Chondrocyte (in vitro differentiated cells): ENCODE measurements at regions not wholly inside any gene's neighbourhood (a gene's known extent, or its start where the extent isn't known, plus 50 kb on each side); places are given as distances from the start of the nearest gene placed in this dataset.
"Not testable (repeated sequence)": the region's sequence is repeated elsewhere in the genome, so short reads cannot be mapped to it uniquely, and the experiment has no call there.

Experiments used
- DNase-seq: peaks from one replicate; pipeline ENCODE4 v3.0.0; 2021; ENCODE audit warnings: mixed read lengths, low spot score
- H3K27ac Mint-ChIP-seq: one replicate; pipeline ENCODE4 v1.8.0; 2021; ENCODE audit warnings: mild to moderate bottlenecking, moderate library complexity, mixed read lengths; ENCODE audit not compliant: unreplicated experiment
- H3K27me3 Mint-ChIP-seq: 2 replicates; pipeline ENCODE4 v1.8.0; 2021; ENCODE audit warnings: low read depth, mixed read lengths
- H3K36me3 Mint-ChIP-seq: 2 replicates; pipeline ENCODE4 v1.8.0; 2021; ENCODE audit warnings: low read depth, mixed read lengths
- H3K4me1 Mint-ChIP-seq: 2 replicates; pipeline ENCODE4 v1.8.0; 2021; ENCODE audit warnings: low read depth, mild to moderate bottlenecking, mixed read lengths
- H3K4me3 Mint-ChIP-seq: one replicate; pipeline ENCODE4 v1.8.0; 2021; ENCODE audit warnings: mild to moderate bottlenecking, moderate library complexity, mixed read lengths; ENCODE audit not compliant: unreplicated experiment
- H3K9me3 Mint-ChIP-seq: 2 replicates; pipeline ENCODE4 v1.8.0; 2021; ENCODE audit warnings: low read depth, mixed read lengths
- TF ChIP-seq, protein P1 (sequence below): fragments of 200-600 bp; sonication (generic); IDR thresholded peaks from 2 replicates; pipeline ENCODE4 v1.5.0; 2021; ENCODE audit warnings: antibody characterized with exemption, mild to moderate bottlenecking, moderate library complexity

DNA sequence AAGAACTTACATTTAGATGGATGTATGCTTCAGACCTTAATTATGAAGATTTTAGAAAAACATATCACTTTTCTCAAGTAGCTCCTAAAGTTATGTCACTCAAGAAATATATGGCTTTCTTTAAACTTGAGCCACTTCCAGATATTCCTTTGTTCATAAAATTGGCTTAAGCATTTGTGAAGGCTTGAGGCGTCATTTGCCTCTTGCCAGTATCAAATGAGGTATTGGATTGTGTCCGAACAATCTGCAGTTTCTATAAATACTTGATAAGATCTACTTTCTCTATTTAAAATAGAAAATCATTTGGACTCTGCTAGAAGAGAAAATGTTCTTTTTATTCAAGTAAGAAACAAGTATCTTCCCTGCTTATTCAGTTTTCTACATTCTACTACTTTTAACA is 102.6 kb downstream of the RSL24D1 start:
- TF ChIP-seq, protein P1, sequence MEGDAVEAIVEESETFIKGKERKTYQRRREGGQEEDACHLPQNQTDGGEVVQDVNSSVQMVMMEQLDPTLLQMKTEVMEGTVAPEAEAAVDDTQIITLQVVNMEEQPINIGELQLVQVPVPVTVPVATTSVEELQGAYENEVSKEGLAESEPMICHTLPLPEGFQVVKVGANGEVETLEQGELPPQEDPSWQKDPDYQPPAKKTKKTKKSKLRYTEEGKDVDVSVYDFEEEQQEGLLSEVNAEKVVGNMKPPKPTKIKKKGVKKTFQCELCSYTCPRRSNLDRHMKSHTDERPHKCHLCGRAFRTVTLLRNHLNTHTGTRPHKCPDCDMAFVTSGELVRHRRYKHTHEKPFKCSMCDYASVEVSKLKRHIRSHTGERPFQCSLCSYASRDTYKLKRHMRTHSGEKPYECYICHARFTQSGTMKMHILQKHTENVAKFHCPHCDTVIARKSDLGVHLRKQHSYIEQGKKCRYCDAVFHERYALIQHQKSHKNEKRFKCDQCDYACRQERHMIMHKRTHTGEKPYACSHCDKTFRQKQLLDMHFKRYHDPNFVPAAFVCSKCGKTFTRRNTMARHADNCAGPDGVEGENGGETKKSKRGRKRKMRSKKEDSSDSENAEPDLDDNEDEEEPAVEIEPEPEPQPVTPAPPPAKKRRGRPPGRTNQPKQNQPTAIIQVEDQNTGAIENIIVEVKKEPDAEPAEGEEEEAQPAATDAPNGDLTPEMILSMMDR, result no peak
- Mint-ChIP-seq H3K27ac (no peak overlapping the region), H3K9me3 (no peaks in the 10 kb centered on the region), H3K36me3 (no peaks in the 10 kb centered on the region), H3K4me1 (no peaks in the 10 kb centered on the region), H3K4me3 (no peak overlapping the region), H3K27me3 (peaks cover 16% of the 10 kb centered on the region)
- no peak for DNase-seq

DNA sequence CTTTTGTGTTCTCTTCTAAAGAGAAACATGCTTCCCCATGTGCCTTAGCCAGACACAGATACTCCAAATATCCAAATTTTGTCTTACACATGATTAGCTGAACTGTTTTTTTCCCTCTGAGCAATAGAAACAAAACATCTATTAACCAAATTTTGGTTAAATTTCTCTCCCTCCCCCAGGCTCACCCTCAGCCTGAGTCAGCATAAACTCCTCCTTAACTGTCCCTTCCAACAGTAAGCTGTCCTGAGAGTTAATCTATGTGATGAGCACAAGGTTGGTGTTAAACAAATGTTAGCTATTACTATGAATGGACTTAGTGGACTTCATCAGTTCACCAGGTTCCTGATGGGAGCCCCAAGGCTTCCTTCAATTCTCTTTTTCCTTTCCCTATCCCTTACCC is 108.5 kb downstream of the RSL24D1 start:
- DNase-seq, result no peak
- Mint-ChIP-seq H3K36me3 (peaks cover 2% of the 10 kb centered on the region), H3K27ac (no peak overlapping the region), H3K27me3 (peaks cover 18% of the 10 kb centered on the region), H3K9me3 (no peaks in the 10 kb centered on the region), H3K4me1 (no peaks in the 10 kb centered on the region), H3K4me3 (no peak overlapping the region)
- TF ChIP-seq, protein P1, result no peak

- Mint-ChIP-seq H3K9me3 (no peaks in the 10 kb centered on the region), H3K27ac (no peak overlapping the region), H3K36me3 (peaks cover 2% of the 10 kb centered on the region), H3K4me3 (no peak overlapping the region), H3K27me3 (peaks cover 8% of the 10 kb centered on the region), H3K4me1 (no peaks in the 10 kb centered on the region)
- no peak for DNase-seq
- TF ChIP-seq, protein P1, result no peak
Observed at GRCh38 chr15:55084673-55085072, 112.1 kb downstream of the RSL24D1 start.

GRCh38 chr15:55084216-55084615 is 112.5 kb downstream of the RSL24D1 start:
- peaks cover 2% of the 10 kb centered on the region for H3K36me3 Mint-ChIP-seq
- no peak overlapping the region for H3K27ac Mint-ChIP-seq
- H3K4me1 Mint-ChIP-seq, result no peaks in the 10 kb centered on the region
- peaks cover 7% of the 10 kb centered on the region for H3K27me3 Mint-ChIP-seq
- DNase-seq, result no peak
- H3K4me3 Mint-ChIP-seq, result no peak overlapping the region
- peaks cover 2% of the 10 kb centered on the region for H3K9me3 Mint-ChIP-seq
- TF ChIP-seq, protein P1, result no peak

DNA sequence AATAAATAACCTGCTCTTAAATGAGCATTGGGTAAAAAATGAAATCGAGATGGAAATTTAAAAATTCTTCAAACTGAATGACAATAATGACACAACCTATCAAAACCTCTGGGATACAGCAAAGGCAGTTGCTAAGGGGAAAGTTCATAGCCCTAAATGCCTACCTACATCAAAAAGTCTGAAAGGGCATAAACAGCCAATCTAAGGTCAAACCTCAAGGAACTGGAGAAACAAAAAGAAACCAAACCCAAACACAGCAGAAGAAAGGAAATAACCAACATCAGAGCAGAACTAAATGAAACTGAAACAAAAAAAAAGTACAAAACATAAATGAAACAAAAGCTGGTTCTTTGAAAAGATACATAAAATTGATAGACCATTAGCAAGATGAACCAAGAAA is 119.7 kb downstream of the RSL24D1 start:
- not testable (repeated sequence) for H3K27me3 Mint-ChIP-seq, H3K36me3 Mint-ChIP-seq, DNase-seq, H3K27ac Mint-ChIP-seq, H3K4me1 Mint-ChIP-seq, H3K4me3 Mint-ChIP-seq
- peaks cover 25% of the 10 kb centered on the region for H3K9me3 Mint-ChIP-seq

GRCh38 chr15:55074431-55074830 is 122.3 kb downstream of the RSL24D1 start:
- Mint-ChIP-seq H3K4me3 (no peak overlapping the region), H3K27me3 (peaks cover 4% of the 10 kb centered on the region), H3K27ac (no peak overlapping the region), H3K9me3 (peaks cover 25% of the 10 kb centered on the region), H3K4me1 (no peaks in the 10 kb centered on the region), H3K36me3 (peaks cover 2% of the 10 kb centered on the region)
- TF ChIP-seq, protein P1, result no peak
- DNase-seq, result no peak

GRCh38 chr15:55063970-55064369 is 132.8 kb downstream of the RSL24D1 start:
- peaks cover 11% of the 10 kb centered on the region for H3K9me3 Mint-ChIP-seq
- not testable (repeated sequence) for DNase-seq, H3K36me3 Mint-ChIP-seq, H3K4me1 Mint-ChIP-seq, H3K4me3 Mint-ChIP-seq, H3K27ac Mint-ChIP-seq, H3K27me3 Mint-ChIP-seq
